OCI-LY1 (cell line): ENCODE measurements at regions not wholly inside any gene's neighbourhood (a gene's known extent, or its start where the extent isn't known, plus 50 kb on each side); places are given as distances from the start of the nearest gene placed in this dataset.
"Not testable (repeated sequence)": the region's sequence is repeated elsewhere in the genome, so short reads cannot be mapped to it uniquely, and the experiment has no call there.

Experiments used
- H2AFZ ChIP-seq: fragments of 200-600 bp; sonication (generic), shearing (Covaris generic); 2 replicates; pipeline ENCODE4 v1.6.0; 2014; ENCODE audit warnings: antibody characterized with exemption, mild to moderate bottlenecking, low read length
- H3F3A ChIP-seq: fragments of 200-600 bp; sonication (generic), shearing (Covaris generic); 2 replicates; pipeline ENCODE4 v1.6.0; 2014; ENCODE audit warnings: mild to moderate bottlenecking, antibody characterized with exemption, low read length, moderate library complexity; ENCODE audit not compliant: insufficient read depth
- H3K27ac ChIP-seq: fragments of 200-600 bp; sonication (generic); 2 replicates; pipeline ENCODE4 v1.5.1; 2014; ENCODE audit warnings: low read length, mixed run types, mild to moderate bottlenecking, low read depth; ENCODE audit not compliant: poor library complexity, severe bottlenecking
- H3K27me3 ChIP-seq: fragments of 200-600 bp; sonication (generic); 2 replicates; pipeline ENCODE4 v1.6.0; 2014; ENCODE audit warnings: antibody characterized with exemption, mild to moderate bottlenecking, low read length, moderate library complexity; ENCODE audit not compliant: insufficient read depth
- H3K36me3 ChIP-seq: fragments of 200-600 bp; sonication (generic); 2 replicates; pipeline ENCODE4 v1.6.1; 2014; ENCODE audit warnings: mild to moderate bottlenecking, antibody characterized with exemption, low read length, moderate library complexity, mixed read lengths; ENCODE audit not compliant: insufficient read depth
- H3K4me1 ChIP-seq: fragments of 200-600 bp; sonication (generic); 2 replicates; pipeline ENCODE4 v1.5.1; 2014; ENCODE audit warnings: mild to moderate bottlenecking, low read length, moderate library complexity; ENCODE audit not compliant: insufficient read depth, severe bottlenecking
- H3K4me2 ChIP-seq: fragments of 200-600 bp; sonication (generic), shearing (Covaris generic); 2 replicates; pipeline ENCODE4 v1.6.1; 2014; ENCODE audit warnings: low read length
- H3K4me3 ChIP-seq: fragments of 200-600 bp; sonication (generic); 2 replicates; pipeline ENCODE4 v1.5.1; 2014; ENCODE audit warnings: low read length, low read depth, mild to moderate bottlenecking, mixed read lengths; ENCODE audit not compliant: poor library complexity, severe bottlenecking
- H3K79me2 ChIP-seq: fragments of 200-600 bp; shearing (Covaris generic); 2 replicates; pipeline ENCODE4 v1.6.1; 2016; ENCODE audit warnings: mixed run types, low read length, mixed read lengths; ENCODE audit not compliant: insufficient read depth
- H3K9ac ChIP-seq: fragments of 200-600 bp; sonication (generic), shearing (Covaris generic); 2 replicates; pipeline ENCODE4 v1.6.1; 2014; ENCODE audit warnings: mild to moderate bottlenecking, low read length, mixed read lengths
- H3K9me2 ChIP-seq: fragments of 200-600 bp; sonication (generic), shearing (Covaris generic); 2 replicates; pipeline ENCODE4 v1.6.1; 2014; ENCODE audit warnings: low read depth, mild to moderate bottlenecking, low read length, mixed read lengths
- H3K9me3 ChIP-seq: fragments of 200-600 bp; shearing (Covaris generic); 2 replicates; pipeline ENCODE4 v1.6.1; 2014; ENCODE audit warnings: low read length, mixed read lengths
- H4K20me1 ChIP-seq: fragments of 200-600 bp; sonication (generic), shearing (Covaris generic); 2 replicates; pipeline ENCODE4 v1.6.0; 2016; ENCODE audit warnings: mild to moderate bottlenecking, low read length; ENCODE audit not compliant: insufficient read depth
- EZH2 ChIP-seq: fragments of 200-600 bp; sonication (generic), shearing (Covaris generic); IDR thresholded peaks from 2 replicates; pipeline ENCODE4 v1.8.0; 2017; ENCODE audit warnings: borderline replicate concordance, mixed run types, mild to moderate bottlenecking, antibody characterized with exemption, low read length, moderate library complexity, mixed read lengths
- TF ChIP-seq, protein P1 (sequence below): fragments of 200-600 bp; sonication (generic), shearing (Covaris generic); IDR thresholded peaks from 2 replicates; pipeline ENCODE4 v1.5.1; 2017; ENCODE audit warnings: mild to moderate bottlenecking, antibody characterized with exemption, low read length, moderate library complexity, mixed read lengths

DNA sequence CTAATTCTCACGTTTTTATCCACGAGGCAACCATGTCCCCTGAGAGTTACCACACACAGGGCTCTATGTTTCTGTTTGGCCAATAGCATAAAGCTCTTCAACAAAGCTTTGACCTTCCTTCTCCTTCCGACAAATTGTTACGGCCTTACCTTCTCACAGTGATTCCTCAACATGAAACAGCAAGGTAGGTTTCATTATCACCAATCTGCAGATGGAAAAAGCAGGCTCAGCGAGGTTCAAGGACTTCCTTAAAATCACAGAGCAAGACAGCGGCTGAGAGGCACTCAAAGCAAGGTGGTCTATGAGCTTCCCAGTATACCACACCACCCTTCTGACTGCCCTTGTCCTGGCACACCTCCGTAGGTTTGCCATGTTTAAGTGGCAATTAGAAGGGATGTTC lies 360.0 kb downstream of the CD83 start:
- Histone ChIP-seq H3K27ac (no peak overlapping the region), H3K9ac (no peak overlapping the region), H3K4me2 (no peak overlapping the region)

DNA sequence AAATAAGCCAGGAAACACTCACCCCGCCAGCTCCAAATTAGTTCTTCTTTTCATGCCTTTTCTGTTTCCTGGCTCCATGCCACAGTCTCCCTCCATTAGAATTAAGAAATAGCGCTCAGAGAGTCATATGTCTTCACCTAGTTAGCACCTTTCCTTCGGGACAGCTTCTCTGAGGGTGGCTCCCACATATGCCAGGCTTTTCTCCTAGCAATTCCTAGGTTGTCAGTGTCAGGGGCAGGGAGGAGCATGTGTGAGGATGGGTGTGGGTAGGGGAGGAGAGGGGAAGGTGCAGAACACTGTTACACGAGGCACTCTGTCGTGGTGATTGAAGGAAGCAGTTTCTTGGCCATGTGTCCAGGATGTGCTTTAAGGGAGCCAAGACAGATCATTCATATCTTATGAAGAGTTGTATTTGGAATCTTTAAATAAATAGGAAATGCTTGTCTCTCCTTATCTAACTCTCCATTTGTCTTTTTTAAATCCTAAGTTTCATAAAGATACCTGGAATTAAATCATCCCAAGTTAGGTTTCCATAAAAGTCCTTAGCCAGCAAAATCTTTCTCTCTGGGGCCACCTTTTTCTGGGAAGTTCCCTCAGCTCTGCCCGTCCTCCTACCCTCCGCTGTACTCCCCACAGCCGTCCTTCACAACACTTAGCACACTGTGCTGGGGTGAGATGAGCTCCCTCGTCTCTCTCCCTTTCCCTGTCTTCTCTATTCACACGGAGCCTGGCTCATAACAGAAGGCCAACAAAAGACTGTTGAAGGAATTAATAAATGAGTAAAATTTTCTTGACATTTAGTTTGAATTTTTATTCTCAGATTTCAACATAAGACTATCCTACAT lies 361.0 kb downstream of the CD83 start:
- TF ChIP-seq, protein P1, sequence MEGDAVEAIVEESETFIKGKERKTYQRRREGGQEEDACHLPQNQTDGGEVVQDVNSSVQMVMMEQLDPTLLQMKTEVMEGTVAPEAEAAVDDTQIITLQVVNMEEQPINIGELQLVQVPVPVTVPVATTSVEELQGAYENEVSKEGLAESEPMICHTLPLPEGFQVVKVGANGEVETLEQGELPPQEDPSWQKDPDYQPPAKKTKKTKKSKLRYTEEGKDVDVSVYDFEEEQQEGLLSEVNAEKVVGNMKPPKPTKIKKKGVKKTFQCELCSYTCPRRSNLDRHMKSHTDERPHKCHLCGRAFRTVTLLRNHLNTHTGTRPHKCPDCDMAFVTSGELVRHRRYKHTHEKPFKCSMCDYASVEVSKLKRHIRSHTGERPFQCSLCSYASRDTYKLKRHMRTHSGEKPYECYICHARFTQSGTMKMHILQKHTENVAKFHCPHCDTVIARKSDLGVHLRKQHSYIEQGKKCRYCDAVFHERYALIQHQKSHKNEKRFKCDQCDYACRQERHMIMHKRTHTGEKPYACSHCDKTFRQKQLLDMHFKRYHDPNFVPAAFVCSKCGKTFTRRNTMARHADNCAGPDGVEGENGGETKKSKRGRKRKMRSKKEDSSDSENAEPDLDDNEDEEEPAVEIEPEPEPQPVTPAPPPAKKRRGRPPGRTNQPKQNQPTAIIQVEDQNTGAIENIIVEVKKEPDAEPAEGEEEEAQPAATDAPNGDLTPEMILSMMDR: no peak
- no peak for TF ChIP-seq EZH2

More for the DNA sequence above, 360.0 kb downstream of the CD83 start:
- no peaks in the 10 kb centered on the region for H3K9me3 ChIP-seq
- H3K36me3 ChIP-seq: no peaks in the 10 kb centered on the region
- H3K4me3 ChIP-seq: no peak overlapping the region
- no peaks in the 10 kb centered on the region for H3F3A ChIP-seq
- no peaks in the 10 kb centered on the region for H3K4me1 ChIP-seq
- H3K27me3 ChIP-seq: no peaks in the 10 kb centered on the region
- H3K9me2 ChIP-seq: no peaks in the 10 kb centered on the region
- TF ChIP-seq, protein P1: no peak
- no peak for TF ChIP-seq EZH2
- H2AFZ ChIP-seq: no peak overlapping the region
- H4K20me1 ChIP-seq: no peaks in the 10 kb centered on the region
- H3K79me2 ChIP-seq: no peaks in the 10 kb centered on the region

DNA sequence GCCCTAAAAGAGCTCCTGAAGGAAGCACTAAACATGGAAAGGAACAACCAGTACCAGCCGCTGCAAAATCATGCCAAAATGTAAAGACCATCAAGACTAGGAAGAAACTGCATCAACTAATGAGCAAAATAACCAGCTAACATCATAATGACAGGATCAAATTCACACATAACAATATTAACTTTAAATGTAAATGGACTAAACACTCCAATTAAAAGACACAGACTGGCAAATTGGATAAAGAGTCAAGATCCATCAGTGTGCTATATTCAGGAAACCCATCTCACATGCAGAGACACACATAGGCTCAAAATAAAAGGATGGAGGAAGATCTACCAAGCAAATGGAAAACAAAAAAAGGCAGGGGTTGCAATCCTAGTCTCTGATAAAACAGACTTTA lies 364.4 kb downstream of the CD83 start:
- H3K9me3 ChIP-seq, H3K4me3 ChIP-seq, H3K27me3 ChIP-seq, H4K20me1 ChIP-seq, H3K4me1 ChIP-seq, H3K79me2 ChIP-seq, H3K4me2 ChIP-seq, H2AFZ ChIP-seq, H3K27ac ChIP-seq, H3K9me2 ChIP-seq, H3K9ac ChIP-seq, H3K36me3 ChIP-seq, H3F3A ChIP-seq: not testable (repeated sequence)

More for the DNA sequence above, 361.0 kb downstream of the CD83 start:
- H3K27me3 ChIP-seq: no peaks in the 10 kb centered on the region
- H3K27ac ChIP-seq: no peak overlapping the region
- H3K79me2 ChIP-seq: no peaks in the 10 kb centered on the region
- no peak overlapping the region for H2AFZ ChIP-seq
- no peaks in the 10 kb centered on the region for H4K20me1 ChIP-seq
- no peaks in the 10 kb centered on the region for H3K36me3 ChIP-seq
- H3K4me1 ChIP-seq: no peaks in the 10 kb centered on the region
- no peak overlapping the region for H3K9ac ChIP-seq
- no peaks in the 10 kb centered on the region for H3K9me3 ChIP-seq
- no peak overlapping the region for H3K4me3 ChIP-seq
- H3K4me2 ChIP-seq: no peak overlapping the region
- H3K9me2 ChIP-seq: no peaks in the 10 kb centered on the region
- H3F3A ChIP-seq: no peaks in the 10 kb centered on the region

DNA sequence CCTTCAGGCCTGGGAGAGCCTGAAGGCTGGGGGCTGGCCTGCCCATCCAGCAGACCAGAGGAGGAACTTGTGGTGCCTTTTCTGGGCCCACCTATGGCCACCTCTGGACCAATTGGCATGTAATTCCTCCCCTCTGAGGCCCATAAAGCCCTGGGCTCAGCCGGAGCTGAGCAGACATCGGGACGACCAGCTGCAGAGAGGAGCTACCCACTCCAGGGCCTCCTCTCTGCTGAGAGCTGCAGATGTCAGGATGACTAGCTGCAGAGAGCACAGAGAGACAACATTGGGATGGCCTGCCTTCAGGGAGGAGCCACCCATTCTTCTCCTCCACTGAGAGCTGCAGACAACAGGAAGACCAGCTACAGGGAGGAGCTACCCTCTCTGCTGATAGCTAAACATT lies 370.1 kb downstream of the CD83 start:
- Histone ChIP-seq H3K4me3 (no peak overlapping the region), H3K27ac (no peak overlapping the region), H4K20me1 (no peaks in the 10 kb centered on the region), H3K36me3 (no peaks in the 10 kb centered on the region), H3K4me1 (no peaks in the 10 kb centered on the region), H3K9me3 (no peaks in the 10 kb centered on the region), H3K79me2 (no peaks in the 10 kb centered on the region), H3K9ac (no peak overlapping the region), H3K4me2 (no peak overlapping the region), H2AFZ (no peak overlapping the region), H3K9me2 (no peaks in the 10 kb centered on the region), H3K27me3 (no peaks in the 10 kb centered on the region), H3F3A (no peaks in the 10 kb centered on the region)
- TF ChIP-seq, protein P1: no peak
- TF ChIP-seq EZH2: no peak
